MCF 10A (cell line): ENCODE measurements at regions not wholly inside any gene's neighbourhood (a gene's known extent, or its start where the extent isn't known, plus 50 kb on each side); places are given as distances from the start of the nearest gene placed in this dataset.
"Not testable (repeated sequence)": the region's sequence is repeated elsewhere in the genome, so short reads cannot be mapped to it uniquely, and the experiment has no call there.

Source experiments
- BruUV-seq: library from RNA; stranded (reverse); fragments of 400-500 nt; replicated peaks from 2 replicates; lab custom pipeline; 2021; lab: Mats Ljungman, UMichigan
- CTCF ChIA-PET: fragments of 300-600 bp; sonication (Branson Sonifier 250); formaldehyde crosslinking; extraction: SDS; loops from one replicate; lab custom pipeline; 2021; ENCODE audit warnings: antibody characterized with exemption, inconsistent platforms; lab: Yijun Ruan, JAX
- POLR2A ChIA-PET: fragments of 300-600, 350-650 bp; sonication (Branson Sonifier 250); formaldehyde crosslinking; extraction: SDS; loops from one replicate; lab custom pipeline; 2020; ENCODE audit warnings: antibody characterized with exemption, inconsistent platforms; lab: Yijun Ruan, JAX
- DNase-seq: peaks from one replicate; pipeline ENCODE4 v3.0.0-alpha.2; 2018; ENCODE audit not compliant: unreplicated experiment
- H3K27ac Mint-ChIP-seq: one replicate; pipeline ENCODE4 v1.8.0; 2022; ENCODE audit warnings: mild to moderate bottlenecking, low read depth, mixed read lengths; ENCODE audit not compliant: unreplicated experiment
- H3K27me3 Mint-ChIP-seq: one replicate; pipeline ENCODE4 v1.8.0; 2022; ENCODE audit warnings: mixed read lengths; ENCODE audit not compliant: insufficient read depth, unreplicated experiment
- H3K36me3 Mint-ChIP-seq: one replicate; pipeline ENCODE4 v1.8.0; 2022; ENCODE audit warnings: mild to moderate bottlenecking, moderate library complexity, mixed read lengths; ENCODE audit not compliant: insufficient read depth, unreplicated experiment
- H3K4me1 Mint-ChIP-seq: one replicate; pipeline ENCODE4 v1.8.0; 2022; ENCODE audit warnings: mixed read lengths; ENCODE audit not compliant: insufficient read depth, unreplicated experiment
- H3K4me3 Mint-ChIP-seq: one replicate; pipeline ENCODE4 v1.8.0; 2022; ENCODE audit warnings: mild to moderate bottlenecking, moderate library complexity, mixed read lengths; ENCODE audit not compliant: unreplicated experiment
- H3K9me3 Mint-ChIP-seq: one replicate; pipeline ENCODE4 v1.8.0; 2022; ENCODE audit warnings: mixed read lengths; ENCODE audit not compliant: unreplicated experiment
- intact Hi-C: fragments of 100-400 bp; cut with micrococcal nuclease; formaldehyde crosslinking; loops from 2 replicates; pipeline ENCODE4 v1.14.1; 2022
- TF ChIP-seq, protein P1 (sequence below): fragments of 200-600 bp; IDR thresholded peaks from one replicate; pipeline ENCODE4 v1.8.0; 2022; ENCODE audit warnings: antibody characterized with exemption, mild to moderate bottlenecking; ENCODE audit not compliant: unreplicated experiment

DNA sequence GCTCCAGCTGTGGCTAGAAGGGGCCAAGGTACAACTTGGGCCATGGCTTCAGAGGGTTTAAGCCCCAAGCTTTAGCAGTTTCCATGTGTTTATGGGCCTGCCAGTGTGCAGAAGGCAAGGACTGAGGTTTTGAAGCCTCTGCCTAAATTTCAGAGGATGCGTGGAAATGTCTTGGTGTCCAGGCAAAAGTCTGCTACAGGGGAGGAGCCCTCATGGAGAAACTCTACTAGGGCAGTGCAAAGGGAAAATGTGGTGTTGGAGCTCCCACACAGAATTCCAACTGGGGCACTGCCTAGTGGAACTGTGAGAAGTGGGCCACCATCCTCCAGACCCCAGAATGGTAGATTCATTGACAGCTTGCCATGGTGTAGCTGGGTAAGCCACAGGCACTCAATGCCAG lies 527.2 kb upstream of the RORB start:
- H3K4me3 Mint-ChIP-seq = no peak overlapping the region
- H3K27me3 Mint-ChIP-seq = no peaks in the 10 kb centered on the region
- POLR2A ChIA-PET = no interaction called here
- H3K27ac Mint-ChIP-seq = no peak overlapping the region
- TF ChIP-seq, protein P1, sequence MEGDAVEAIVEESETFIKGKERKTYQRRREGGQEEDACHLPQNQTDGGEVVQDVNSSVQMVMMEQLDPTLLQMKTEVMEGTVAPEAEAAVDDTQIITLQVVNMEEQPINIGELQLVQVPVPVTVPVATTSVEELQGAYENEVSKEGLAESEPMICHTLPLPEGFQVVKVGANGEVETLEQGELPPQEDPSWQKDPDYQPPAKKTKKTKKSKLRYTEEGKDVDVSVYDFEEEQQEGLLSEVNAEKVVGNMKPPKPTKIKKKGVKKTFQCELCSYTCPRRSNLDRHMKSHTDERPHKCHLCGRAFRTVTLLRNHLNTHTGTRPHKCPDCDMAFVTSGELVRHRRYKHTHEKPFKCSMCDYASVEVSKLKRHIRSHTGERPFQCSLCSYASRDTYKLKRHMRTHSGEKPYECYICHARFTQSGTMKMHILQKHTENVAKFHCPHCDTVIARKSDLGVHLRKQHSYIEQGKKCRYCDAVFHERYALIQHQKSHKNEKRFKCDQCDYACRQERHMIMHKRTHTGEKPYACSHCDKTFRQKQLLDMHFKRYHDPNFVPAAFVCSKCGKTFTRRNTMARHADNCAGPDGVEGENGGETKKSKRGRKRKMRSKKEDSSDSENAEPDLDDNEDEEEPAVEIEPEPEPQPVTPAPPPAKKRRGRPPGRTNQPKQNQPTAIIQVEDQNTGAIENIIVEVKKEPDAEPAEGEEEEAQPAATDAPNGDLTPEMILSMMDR = no peak
- intact Hi-C loops = no loop called here
- no TSS peak for BruUV-seq
- CTCF ChIA-PET = no interaction called here
- peaks cover 19% of the 10 kb centered on the region for H3K9me3 Mint-ChIP-seq
- no peaks in the 10 kb centered on the region for H3K4me1 Mint-ChIP-seq
- no peaks in the 10 kb centered on the region for H3K36me3 Mint-ChIP-seq
- no peak for DNase-seq

DNA sequence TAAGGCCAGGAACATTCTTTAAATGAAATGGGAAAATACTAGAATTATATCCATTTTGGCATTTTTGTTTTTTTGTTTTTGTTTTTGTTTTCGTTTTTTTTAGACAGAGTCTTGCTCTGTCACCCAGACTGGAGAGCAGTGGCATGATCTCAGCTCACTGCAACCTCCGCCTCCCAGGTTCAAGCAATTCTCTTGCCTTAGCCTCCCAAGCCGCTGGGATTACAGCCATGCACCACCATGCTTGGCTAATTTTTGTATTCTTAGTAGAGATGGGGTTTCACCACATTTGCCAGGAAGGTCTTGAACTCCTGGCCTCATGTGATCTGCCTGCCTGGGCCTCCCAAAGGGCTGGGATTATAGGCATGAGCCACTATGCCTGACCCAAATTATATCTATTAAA lies 520.7 kb upstream of the RORB start:
- H3K36me3 Mint-ChIP-seq, H3K9me3 Mint-ChIP-seq, H3K4me1 Mint-ChIP-seq, intact Hi-C loops, BruUV-seq, H3K4me3 Mint-ChIP-seq, H3K27ac Mint-ChIP-seq, DNase-seq, POLR2A ChIA-PET, CTCF ChIA-PET: not testable (repeated sequence)
- H3K27me3 Mint-ChIP-seq = peaks cover 11% of the 10 kb centered on the region

DNA sequence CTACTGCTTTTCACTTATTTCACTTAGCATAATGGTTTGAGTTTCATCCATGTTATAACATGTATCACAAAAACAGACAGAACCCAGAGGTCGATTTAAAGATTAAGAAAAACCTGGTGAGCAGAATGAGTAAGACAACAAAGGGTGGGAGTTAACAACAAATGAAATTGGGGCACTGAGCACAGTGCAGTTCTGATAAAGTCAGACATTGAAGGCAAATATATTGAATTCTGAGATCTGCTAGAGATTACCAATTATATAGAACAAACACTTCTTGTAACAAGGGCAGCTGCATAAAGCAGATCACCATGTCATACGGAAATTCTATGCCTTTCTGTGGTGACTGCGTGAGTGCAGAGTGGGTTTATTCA lies 517.3 kb upstream of the RORB start:
- intact Hi-C loops = no loop called here
- POLR2A ChIA-PET = no interaction called here
- DNase-seq = no peak
- BruUV-seq = no TSS peak
- Mint-ChIP-seq H3K4me3 (no peak overlapping the region), H3K9me3 (no peaks in the 10 kb centered on the region), H3K36me3 (no peaks in the 10 kb centered on the region), H3K27me3 (peaks cover 11% of the 10 kb centered on the region), H3K27ac (no peak overlapping the region), H3K4me1 (no peaks in the 10 kb centered on the region)
- CTCF ChIA-PET = interaction anchor here (0.7 to 0.8 kb wide), 2 partner anchors 281 to 442 kb away, joined by 3 read pairs; no protein-coding TSS in a partner anchor
- TF ChIP-seq, protein P1 = no peak

DNA sequence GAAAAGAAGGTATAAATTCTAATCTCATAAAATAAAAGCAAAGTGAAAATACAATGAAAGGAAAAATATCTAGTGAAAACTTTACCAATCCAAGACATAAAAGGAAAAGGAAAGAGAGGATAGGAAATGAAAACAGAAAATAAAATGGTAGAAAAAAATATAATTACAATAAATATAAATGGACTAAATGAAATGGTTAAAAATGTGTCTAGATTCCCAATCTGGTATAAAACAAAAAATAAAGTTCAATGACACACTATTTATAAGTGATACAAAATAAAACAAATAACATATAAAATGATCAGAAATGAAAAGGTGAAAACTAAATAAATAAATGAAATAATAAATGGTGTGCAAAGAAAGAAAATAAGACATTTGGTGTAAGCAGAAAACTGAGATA lies 516.4 kb upstream of the RORB start:
- H3K27ac Mint-ChIP-seq = no peak overlapping the region
- no TSS peak for BruUV-seq
- TF ChIP-seq, protein P1 = no peak
- H3K36me3 Mint-ChIP-seq = no peaks in the 10 kb centered on the region
- H3K4me1 Mint-ChIP-seq = no peaks in the 10 kb centered on the region
- no peak for DNase-seq
- POLR2A ChIA-PET = no interaction called here
- H3K9me3 Mint-ChIP-seq = peaks cover 4% of the 10 kb centered on the region
- no peak overlapping the region for H3K4me3 Mint-ChIP-seq
- H3K27me3 Mint-ChIP-seq = peaks cover 11% of the 10 kb centered on the region
- CTCF ChIA-PET = interaction anchor here (0.7 kb wide), 1 partner anchor 441 kb away, joined by 3 read pairs; no protein-coding TSS in a partner anchor
- intact Hi-C loops = no loop called here

DNA sequence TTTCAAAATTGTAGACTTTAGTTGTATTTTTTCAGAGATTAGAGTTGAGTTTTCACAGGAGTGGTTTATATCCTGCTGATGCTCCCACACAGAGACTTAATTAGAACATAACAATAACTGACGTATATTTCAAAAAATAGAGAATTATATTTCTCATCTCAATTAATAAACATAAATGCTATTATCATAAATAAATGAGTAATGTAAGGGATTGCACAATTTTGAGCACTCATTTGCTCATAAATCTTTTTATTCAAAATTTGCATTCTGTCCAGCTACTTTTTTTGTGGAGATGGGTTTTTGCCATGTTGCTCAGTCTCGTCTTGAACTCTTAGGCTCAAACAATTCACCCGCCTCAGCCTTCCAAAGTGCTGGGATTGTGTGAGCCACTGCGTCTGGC lies 515.7 kb upstream of the RORB start:
- intact Hi-C loops = no loop called here
- CTCF ChIA-PET = no interaction called here
- no peak for DNase-seq
- Mint-ChIP-seq H3K27me3 (peaks cover 11% of the 10 kb centered on the region), H3K27ac (no peak overlapping the region), H3K4me1 (no peaks in the 10 kb centered on the region), H3K4me3 (no peak overlapping the region), H3K36me3 (no peaks in the 10 kb centered on the region), H3K9me3 (peaks cover 9% of the 10 kb centered on the region)
- no TSS peak for BruUV-seq
- TF ChIP-seq, protein P1 = no peak
- POLR2A ChIA-PET = no interaction called here
